ENCODE measurements at regions not wholly inside any gene's neighbourhood (a gene's known extent, or its start where the extent isn't known, plus 50 kb on each side); places are given as distances from the start of the nearest gene placed in this dataset.

DNA sequence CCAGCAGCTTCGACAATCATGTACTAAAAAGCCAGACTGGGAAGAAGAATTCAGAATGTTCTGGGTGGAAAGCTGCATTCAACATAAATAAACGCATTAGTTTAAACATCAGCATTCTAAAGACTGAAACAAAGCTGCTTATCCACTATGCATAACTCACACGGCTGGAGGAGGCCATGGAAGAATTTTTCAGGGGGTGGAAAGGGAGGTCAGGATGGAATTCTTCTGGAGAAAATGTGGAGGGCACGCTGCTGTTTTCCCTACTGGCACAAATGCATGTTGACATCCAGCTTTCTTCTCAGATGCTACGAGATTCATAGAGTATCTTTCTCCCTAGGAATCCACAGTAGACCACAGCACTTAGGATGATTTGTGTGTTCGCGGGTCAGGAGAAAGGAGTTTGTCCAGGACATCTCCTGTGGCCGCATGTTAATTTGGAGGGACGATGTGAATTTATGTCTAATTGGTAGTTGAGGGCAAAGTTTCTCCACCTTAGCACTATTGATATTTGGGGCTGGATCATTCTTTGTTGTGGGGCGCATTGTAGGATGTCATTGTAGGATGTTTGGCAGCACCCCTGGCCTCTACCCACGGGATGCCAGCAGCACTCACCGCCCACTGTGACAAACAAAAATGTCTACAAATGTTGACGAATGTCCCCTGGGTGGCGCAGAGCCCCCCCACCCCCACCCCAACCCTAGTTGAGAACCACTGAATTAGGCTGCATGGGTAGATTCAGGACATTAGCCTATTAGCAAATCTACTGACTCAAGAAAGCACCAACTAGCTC lies 86.5 kb upstream of the KAZN start:
- DNase-seq: no peak

GRCh38 chr1:14513111-14513510 lies 85.4 kb upstream of the KAZN start:
- no peak for DNase-seq

GRCh38 chr1:14514739-14515138 lies 83.7 kb upstream of the KAZN start:
- no peak for DNase-seq

GRCh38 chr1:14516974-14517840 lies 81.3 kb upstream of the KAZN start:
- no peak for DNase-seq

- DNase-seq: peak; percentile 9 to 29
Observed at GRCh38 chr1:14517841-14518180, 80.7 kb upstream of the KAZN start.

GRCh38 chr1:14519976-14520375 lies 78.5 kb upstream of the KAZN start:
- DNase-seq: no peak

DNA sequence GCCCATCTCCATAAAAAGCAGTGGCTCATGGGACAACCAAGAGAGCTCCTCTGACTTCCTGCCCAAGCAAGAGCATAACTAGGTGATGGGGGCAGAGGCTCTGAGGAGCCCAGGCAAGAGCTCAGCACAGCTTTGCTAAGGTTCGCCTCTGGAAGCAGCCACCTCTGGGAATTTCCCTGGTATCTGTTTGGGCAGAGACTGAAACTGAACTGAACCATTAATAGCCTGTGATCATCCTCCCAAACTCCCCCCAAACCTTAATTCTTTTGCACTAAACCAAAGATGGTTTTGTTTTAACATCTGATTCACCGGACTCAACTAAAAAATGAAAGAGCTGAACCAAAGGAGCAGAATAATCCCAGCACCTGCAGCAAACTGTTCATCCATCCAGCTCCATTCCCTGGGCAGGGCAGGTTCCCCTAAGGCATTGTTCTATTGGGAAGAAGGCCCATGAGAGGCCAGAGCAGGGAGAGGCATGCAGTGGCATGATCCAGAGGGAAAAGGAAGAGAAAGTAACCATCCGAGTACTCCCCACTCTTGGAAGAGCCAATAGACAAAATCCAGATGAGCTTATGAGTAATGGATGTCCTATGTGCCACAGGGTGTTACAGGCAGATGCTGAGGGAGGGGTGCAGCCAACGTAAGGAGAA lies 77.8 kb upstream of the KAZN start:
- DNase-seq: no peak

DNA sequence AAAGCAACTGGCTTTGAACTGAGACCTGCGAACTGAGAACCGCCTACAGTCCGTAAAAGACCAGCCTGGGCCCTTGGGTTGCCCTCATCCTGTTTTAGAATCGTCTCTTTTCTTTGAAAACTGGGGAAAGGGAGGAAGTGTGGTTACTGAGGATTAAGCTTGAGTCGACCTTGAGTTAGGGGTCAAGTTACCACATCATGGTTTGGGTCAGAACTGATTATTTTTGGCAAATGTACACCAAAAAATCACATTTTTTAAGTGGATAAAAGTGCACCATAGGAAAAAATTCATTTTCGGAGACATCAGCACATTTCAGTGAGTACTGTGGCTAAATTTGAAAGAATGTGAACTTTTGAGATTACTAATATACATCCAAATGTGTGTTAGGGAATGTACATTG lies 76.9 kb upstream of the KAZN start:
- DNase-seq: no peak

DNA sequence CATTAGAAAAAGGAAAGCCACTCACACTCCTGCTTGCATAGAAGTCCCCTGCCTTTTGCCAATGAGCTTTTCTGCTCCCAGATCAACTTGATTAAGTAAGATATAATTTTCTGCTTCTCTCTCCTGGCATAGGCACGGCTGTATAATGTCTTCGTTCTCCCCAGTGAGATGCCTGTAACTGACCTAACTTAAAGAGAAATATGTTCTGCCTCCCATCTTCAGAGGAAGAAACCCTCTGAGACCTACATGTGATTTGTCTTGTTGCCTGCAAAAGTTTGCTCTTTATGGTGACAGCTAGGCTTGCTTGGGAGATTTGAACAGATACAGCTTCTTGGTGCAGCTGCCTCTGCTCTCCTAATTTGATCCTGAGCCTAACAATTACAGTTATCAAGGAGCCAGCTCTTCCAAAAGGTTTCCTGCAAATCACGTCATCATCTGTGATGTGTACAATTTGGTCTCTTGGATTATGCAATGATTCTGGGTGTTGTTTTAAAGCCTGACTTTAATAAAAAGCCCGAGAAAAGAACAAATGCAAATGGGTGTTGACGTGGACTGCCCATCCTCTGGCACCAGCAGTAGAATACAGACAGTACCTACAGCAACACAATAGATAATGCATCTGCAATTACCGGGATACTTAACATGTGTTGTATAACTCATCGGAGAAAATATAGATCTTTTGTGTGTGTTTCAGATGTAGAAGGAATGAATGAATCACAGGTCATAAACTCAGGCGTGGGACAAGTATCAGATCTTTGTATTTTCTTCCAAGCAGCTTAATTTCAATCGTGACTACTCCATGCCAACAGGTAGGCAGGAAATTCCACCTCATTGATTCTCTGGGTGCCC lies 76.2 kb upstream of the KAZN start:
- DNase-seq: no peak

GRCh38 chr1:14522926-14523241 lies 75.6 kb upstream of the KAZN start:
- no peak for DNase-seq

DNA sequence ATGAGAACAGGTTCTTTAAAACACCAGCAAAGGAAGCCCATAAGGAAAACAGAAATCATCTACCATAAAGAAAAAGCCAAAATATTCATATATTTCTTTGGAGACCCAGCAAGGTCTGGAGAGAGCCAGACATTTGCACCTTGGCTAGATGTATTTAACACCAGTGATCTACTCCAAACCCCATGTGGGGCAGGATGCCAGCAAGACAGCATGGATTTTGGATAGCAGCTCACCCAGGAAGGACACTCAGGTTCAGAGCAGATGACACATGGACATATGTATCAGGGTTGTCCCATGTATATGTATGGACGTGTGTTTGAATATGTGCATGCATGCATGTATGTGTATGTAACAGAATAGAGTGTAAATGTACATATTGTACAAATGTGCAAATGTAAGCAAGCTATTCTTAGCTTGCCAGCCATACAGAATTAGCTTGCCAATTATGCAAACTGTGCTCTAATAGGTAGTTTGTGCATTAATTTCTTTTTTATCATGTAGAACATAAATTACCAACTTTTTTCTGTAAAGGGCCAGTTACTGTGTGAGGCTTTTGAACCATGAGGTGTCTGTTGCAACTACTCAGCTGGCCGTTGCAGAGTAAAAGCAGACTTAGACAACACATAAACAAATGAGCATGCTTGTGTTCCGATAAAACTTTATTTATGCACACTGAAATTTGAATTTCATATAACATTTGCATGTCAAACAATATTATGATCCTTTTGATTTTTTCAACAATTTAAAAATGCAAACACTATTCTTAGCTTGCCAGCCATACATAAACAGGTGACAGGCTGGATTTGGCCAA lies 73.5 kb upstream of the KAZN start:
- no peak for DNase-seq

- DNase-seq: no peak
Observed at GRCh38 chr1:14529475-14529874, 69.0 kb upstream of the KAZN start.

GRCh38 chr1:14531519-14531918 lies 67.0 kb upstream of the KAZN start:
- DNase-seq: no peak

DNA sequence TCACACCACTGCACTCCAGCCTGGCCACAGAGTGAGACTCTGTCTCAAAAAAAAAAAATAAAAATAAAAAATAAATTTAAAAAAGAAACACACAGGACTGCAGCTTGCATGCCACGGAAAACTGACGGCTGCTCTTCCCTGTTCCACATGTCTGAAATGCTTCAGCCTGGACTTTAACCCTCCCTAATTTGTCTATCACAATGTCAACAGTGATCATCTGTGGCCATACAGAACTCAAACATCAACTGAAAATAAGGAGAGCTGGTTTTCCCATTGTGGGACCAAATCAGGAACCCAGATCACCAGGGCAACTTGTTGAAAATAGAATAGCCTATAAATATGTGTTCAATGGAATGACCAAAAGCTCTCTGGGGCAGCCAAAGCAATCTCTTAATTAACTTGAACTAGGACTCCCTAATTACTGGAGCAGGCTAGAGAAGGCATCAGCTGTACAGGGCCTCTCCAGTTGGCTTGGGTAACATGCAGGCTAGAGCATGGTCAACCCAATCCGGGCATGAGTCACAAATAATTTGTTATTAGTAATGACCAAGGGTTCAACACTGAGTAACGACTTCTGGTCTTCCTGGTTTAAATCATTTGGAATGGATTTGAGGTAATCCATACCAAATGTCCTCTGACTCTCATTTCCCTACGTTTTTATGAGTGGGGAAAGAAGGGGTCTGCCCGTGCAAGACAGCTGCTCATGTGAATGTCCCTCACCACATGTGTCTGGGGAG lies 62.7 kb upstream of the KAZN start:
- DNase-seq: no peak

- no peak for DNase-seq
Observed at GRCh38 chr1:14538335-14538734, 60.1 kb upstream of the KAZN start.

GRCh38 chr1:14539309-14539708 lies 59.2 kb upstream of the KAZN start:
- no peak for DNase-seq

DNA sequence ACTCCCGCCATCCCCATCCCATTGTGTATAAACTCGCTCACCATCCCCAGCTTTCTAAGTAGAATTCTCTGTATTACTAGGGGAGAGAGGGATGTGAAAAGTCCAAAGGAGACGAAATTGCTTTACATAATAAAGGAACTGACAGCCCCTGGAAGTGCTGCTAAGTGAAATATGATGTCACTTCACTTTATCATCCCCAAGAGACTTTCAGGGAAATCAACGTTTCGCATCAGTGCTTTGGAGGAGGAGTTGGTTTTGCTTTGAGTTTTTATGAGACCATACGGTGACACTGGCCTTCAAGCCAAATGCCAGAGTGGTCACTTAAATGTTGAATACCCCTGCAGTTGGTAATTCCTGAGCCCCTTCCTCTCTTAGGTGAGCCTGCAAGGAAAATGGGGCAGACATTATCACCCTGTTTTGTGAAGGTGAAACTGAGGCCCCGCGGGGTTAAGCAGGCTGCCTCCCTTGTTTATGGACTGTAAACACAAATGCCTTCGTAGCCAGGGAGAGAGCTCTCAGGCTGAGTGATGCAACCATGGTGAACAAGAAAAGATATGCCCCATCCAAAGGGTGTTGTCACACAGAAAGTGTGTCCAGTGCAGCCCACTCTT lies 58.4 kb upstream of the KAZN start:
- DNase-seq: no peak

DNA sequence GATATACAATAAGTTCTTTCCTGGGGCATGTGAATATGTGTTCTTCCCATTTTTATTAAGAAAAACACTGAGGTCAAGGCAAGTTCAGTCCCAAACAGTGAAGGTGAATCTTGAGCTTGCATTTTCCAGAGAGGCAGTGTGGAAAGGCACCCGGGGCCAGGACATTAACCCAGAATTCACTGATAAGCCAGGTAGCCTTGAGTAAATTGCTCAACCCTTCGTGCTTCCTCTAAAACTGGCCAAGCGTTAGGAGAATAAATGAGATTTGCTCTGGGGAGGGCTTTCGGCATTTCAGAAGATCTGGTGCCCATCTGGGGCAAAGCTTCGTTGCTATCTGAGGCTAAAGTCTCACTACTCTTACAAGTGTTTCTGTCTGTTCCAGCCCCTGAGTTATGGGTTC lies 57.1 kb upstream of the KAZN start:
- DNase-seq: no peak

GRCh38 chr1:14543191-14543840 lies 55.2 kb upstream of the KAZN start:
- no peak for DNase-seq

DNA sequence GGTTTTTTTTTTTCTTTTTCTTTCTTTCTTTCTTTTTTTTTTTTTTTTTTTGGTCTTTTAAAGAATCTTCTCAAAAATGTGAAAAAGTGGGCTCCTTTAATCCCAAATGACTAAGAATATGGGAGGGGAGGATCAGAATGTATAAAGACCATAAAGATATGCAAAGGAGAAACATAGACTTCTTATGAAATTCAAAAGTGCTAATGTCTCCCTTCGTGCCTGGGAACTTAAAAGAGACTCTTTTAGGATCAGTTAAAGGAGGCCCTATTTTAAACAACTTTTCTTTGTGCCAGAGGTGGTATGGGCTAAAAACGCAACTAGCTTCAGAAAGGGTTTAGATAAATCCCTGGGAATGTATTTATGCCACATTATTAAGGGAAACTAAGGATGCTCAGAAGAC lies 54.2 kb upstream of the KAZN start:
- no peak for DNase-seq
